CD4-positive, alpha-beta T cell treated with Interleukin-1 beta for 1 hour (primary cell): ENCODE measurements at regions not wholly inside any gene's neighbourhood (a gene's known extent, or its start where the extent isn't known, plus 50 kb on each side); places are given as distances from the start of the nearest gene placed in this dataset.
"Not testable (repeated sequence)": the region's sequence is repeated elsewhere in the genome, so short reads cannot be mapped to it uniquely, and the experiment has no call there.

Experiments used
- DNase-seq, 2 donors: peaks; one replicate each; pipeline ENCODE4 v3.0.0-alpha.2; 2020 to 2022

GRCh38 chr17:34472363-34472762 is 107.0 kb upstream of the TMEM132E start:
- DNase-seq: no peak

- not testable (repeated sequence) for DNase-seq
These were observed 108.1 kb upstream of the TMEM132E start for GRCh38 chr17:34471278-34471677.

DNA sequence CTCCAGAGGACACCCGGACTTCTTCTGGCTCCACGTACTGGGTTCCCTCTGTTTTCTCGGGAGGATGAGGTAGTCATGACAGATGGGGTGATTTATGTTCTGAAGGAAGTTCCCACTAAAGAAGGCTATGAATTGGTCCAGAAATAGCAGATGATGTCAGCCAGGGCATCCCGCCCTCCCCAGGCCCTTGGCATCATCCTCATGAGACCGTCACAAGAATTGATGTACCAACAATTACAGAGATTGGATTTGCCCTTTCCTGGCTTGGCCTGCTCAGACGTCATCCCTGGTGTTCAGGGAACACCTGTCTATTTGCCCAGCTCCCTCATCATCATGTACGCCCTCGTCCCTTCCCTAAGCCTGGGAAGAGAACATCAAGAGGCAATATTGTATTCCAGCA is 102.8 kb upstream of the CCL1 start:
- no peak for DNase-seq

- DNase-seq: no peak
These were observed 101.8 kb upstream of the CCL1 start for GRCh38 chr17:34464812-34465211.

- DNase-seq: no peak
These were observed 95.2 kb upstream of the CCL1 start for GRCh38 chr17:34458266-34458665.

DNA sequence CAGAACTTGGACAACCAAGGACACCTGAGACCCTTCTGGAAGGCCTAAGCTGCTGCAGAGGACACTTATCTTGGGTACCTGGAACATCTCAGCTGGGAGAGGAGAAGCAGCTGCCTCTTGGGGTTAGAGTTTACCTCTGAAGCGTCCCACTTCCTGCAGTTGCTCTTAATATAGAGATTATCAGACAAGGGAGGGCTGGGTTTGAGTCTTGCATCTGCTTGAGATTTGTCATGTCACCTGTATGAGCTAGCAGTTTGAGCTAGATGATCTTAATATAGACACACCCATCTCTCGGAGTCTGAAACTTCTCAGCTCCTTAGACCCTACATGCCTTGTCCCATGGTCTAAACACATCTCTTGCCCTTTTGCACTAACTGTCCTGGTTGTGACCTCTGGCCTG is 93.1 kb upstream of the CCL1 start:
- DNase-seq: no peak

DNA sequence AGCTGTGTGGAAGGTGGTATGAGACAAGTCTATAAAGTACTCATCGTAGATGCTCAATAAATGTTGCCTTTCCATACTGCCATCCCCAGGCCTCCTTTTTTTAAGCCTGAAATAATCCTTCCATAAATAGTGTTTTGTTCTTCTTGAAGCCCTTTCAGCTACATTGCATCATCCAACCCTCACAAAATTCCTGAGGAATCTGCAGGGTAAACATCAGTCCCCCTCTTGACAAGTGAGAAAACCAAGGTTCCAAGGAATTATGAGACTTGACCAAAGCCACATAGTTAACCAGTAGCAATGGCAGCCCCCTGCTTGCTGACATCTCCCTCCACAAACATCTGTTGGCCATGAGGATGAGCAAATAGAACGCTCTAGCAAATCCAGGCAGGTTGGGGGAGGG is 89.7 kb upstream of the CCL1 start:
- DNase-seq: no peak

DNA sequence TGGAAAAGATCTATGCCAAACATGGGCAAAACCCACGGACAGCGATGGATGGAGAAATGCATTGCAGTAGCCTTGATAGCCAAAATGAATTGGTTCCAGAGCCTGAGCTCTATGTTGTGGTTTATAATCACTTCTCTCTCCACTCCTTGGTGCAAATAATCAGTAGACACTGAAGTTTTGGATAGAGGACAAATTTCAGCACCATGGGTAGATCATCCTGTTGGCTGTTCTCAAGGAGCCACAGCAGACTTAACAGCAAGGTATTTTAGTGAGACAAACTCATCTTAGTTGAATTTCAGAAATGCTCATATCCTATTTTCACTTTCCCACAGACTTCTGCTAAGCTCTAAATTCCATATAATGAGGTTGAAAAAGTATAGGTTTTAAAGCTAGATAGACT is 88.3 kb upstream of the CCL1 start:
- no peak for DNase-seq

- no peak for DNase-seq
These were observed 84.4 kb upstream of the CCL1 start for GRCh38 chr17:34447406-34447805.

DNA sequence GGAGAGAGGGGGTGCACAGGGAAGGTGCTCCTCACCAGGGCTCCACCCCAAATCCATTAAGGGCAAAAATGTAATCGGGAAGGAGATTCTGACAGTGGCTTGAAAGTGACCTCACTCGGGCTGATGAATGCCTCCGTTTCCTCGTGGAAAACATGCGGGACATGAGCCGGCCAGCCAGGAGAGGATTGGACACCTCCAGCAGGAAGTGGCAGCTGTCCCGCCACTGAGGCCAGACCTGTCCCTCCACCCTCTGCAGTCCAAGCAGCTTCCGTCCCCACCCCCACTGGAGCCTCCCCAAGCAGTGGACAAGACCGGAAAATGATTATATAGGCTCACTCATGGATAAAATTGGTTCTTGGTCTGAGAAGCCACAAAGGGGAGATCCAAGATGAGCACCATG is 82.1 kb upstream of the CCL1 start:
- DNase-seq: no peak

- peak; percentile 2 to 3 for DNase-seq
These were observed 80.8 kb upstream of the CCL1 start for GRCh38 chr17:34443619-34444469.

DNA sequence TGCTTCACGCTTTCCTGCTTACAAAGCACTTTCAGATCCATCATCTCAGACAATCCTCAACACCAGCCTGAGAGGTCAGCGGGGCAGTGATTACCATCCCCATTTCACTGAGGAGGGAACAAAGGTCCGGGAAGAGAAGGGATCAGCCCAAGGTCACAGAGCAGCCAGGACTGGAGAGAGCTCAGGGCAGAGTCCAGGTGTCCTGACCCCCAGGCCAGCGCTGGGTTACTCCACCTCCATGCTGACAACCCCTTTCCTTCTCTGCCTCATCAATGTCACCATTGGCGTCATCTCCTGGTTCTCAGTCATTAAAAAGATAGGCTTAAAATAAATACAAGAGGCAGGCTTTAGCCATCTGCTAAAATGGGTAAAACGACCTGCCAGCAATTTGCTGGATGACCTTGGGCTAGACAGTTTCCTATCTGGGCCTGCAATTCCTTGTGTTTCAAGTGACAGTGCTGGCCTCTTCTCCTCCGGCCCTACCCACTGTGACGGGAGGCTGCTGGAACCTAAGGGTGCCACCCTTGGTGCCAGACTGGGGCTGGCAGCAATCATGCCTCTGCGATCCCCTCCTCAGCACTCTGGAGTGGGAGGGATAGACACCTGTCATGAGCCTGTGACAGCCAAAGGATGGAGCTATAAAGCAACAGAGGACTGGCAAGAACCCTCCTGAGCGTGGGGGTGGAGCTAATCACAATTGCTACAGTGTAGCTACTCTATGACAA is 79.5 kb upstream of the CCL1 start:
- no peak for DNase-seq

- DNase-seq: no peak
These were observed 74.2 kb upstream of the CCL1 start for GRCh38 chr17:34437188-34437587.

- no peak for DNase-seq
These were observed 73.6 kb upstream of the CCL1 start for GRCh38 chr17:34436607-34437006.

DNA sequence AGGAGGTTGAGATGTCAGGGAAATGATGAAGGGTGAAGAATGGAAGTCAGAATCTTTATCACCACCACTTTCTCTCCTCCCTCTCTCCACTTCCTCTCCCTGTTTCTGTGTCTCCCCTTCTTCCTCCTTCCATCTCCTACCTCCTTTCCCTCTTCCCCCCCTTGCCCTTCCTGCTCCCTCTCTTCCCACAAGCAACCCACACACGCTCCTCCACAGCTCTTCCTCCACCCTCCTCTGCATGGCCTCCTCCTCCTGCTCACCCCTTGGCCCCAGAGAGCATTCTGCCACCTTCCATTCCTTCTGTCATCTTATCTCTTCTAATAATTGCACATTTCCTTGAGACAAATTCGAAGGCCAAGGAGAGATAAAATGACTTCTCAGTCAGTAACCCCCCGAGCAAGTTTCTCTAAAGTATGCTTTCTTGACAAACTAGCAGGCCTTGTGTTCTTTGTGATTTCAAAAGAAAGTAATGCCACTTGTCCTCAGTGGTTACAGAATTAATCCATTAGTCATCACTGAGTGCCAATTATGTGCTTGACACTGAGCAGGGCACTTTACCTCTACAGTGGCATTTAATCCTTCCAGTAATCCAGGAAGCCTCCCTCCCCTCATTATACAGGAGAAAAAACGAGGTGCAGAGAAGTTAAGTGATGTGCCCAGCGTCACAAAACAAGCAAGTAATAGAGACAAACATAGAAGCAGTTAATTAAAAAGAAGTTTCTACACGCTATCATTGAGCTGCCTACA is 72.3 kb upstream of the CCL1 start:
- DNase-seq: no peak

DNA sequence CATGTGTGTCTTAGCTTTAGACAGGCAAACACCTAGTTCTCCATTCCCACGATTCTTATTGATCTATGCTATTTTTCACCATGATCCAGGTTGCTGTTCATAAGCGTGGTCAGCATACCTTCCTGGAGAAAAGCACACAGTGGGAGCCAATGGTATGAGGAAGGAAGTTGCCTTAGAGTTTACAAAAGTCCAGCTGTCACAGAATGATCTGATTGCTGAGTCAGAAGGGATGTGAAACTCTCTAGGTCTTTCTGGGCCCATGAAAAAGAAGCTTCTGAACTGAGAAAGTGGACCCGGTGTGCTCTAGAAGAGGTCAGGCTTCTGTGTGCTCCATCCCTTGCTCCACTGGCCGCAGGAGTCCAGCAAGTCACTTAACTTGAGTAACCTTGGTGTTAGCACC is 71.0 kb upstream of the CCL1 start:
- DNase-seq: no peak

- DNase-seq: no peak
These were observed 61.9 kb upstream of the CCL1 start for GRCh38 chr17:34424814-34425491.

- no peak for DNase-seq
These were observed 61.2 kb upstream of the CCL1 start for GRCh38 chr17:34423978-34424813.

- not testable (repeated sequence) for DNase-seq
These were observed 60.3 kb upstream of the CCL1 start for GRCh38 chr17:34423315-34423714.

DNA sequence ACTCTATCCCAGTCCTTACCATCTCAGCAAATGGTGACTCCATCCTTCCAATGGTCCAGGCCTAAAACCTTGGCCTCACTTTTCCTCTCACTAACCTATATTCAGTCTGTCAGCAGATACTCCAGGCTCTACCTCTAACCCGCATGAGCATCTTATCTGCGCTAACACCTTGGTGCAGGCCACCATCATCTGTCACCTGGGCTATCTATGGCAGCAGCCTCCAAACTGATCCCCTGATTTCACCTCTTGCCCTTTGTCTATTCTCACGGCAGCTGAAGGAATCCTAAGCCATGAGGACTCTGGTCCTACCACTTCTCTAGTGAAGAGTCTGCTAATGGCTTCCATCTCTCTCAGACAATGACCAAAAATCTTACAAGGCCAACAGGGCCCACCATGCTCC is 57.9 kb upstream of the CCL1 start:
- DNase-seq: no peak

GRCh38 chr17:34420254-34420766 is 57.3 kb upstream of the CCL1 start:
- DNase-seq: peak; percentile 58 to 68

DNA sequence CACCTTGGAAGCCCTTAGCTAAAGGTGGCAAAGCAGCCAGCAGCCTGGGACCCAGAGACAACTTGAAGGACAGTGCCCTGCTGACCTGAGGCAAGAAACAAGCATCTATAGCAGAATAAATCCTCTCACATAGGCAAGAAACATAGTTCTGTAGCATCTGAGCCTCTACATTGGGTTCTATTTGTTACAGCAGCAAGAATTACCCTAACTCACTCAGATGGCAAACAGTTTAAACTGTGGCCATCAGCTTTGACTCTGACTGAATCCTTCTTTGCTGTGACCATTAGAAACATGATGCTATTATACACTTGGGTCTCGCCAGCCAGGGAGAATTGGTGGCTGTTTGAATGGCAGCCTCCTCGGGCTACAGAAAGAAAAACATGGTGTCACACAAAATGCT is 53.1 kb upstream of the CCL1 start:
- DNase-seq: no peak
